WTC11 (cell line): ENCODE measurements at regions not wholly inside any gene's neighbourhood (a gene's known extent, or its start where the extent isn't known, plus 50 kb on each side); places are given as distances from the start of the nearest gene placed in this dataset.
A peak's percentile ranks its signal among the peaks of the same experiment; 100 is the strongest.

Experiments
- ATAC-seq: fragments of 200-7000 bp; cut with Tn5 transposase; 2 replicates; pipeline ENCODE4 v1.10.0; 2021; ENCODE audit warnings: mild to moderate bottlenecking, moderate library complexity
- CTCF ChIA-PET: fragments of 300-600 bp; sonication (Branson Sonifier 250); formaldehyde crosslinking; loops from one replicate; lab custom pipeline; 2021; ENCODE audit warnings: antibody characterized with exemption; lab: Charles Lee
- POLR2A ChIA-PET: fragments of 350-600 bp; sonication (Branson Sonifier 250); formaldehyde crosslinking; loops from one replicate; lab custom pipeline; 2021; ENCODE audit warnings: antibody characterized with exemption; lab: Charles Lee
- DNase-seq: peaks from one replicate; pipeline ENCODE4 v3.0.0; 2021; ENCODE audit warnings: low spot score
- H3K27ac Mint-ChIP-seq: 2 replicates; pipeline ENCODE4 v1.8.0; 2021; ENCODE audit warnings: mixed read lengths
- H3K27me3 Mint-ChIP-seq: 2 replicates; pipeline ENCODE4 v1.8.0; 2021; ENCODE audit warnings: low read depth, mild to moderate bottlenecking, moderate library complexity, mixed read lengths
- H3K36me3 Mint-ChIP-seq: 2 replicates; pipeline ENCODE4 v1.8.0; 2021; ENCODE audit warnings: mixed read lengths
- H3K4me1 Mint-ChIP-seq: 2 replicates; pipeline ENCODE4 v1.8.0; 2022; ENCODE audit warnings: mixed read lengths
- H3K4me3 Mint-ChIP-seq: 2 replicates; pipeline ENCODE4 v1.8.0; 2021; ENCODE audit warnings: mild to moderate bottlenecking, moderate library complexity, mixed read lengths
- H3K9me3 Mint-ChIP-seq: 2 replicates; pipeline ENCODE4 v1.8.0; 2021; ENCODE audit warnings: mixed read lengths
- ATF6 ChIP-seq: sonication (generic); formaldehyde crosslinking; IDR thresholded peaks from 2 replicates; pipeline ENCODE4 v1.8.1; 2023; ENCODE audit warnings: mild to moderate bottlenecking, missing genetic modification reagents
- CREM ChIP-seq: sonication (generic); formaldehyde crosslinking; IDR thresholded peaks from 2 replicates; pipeline ENCODE4 v1.8.1; 2022; ENCODE audit warnings: mild to moderate bottlenecking, missing genetic modification reagents, moderate library complexity
- CTCF ChIP-seq: fragments of 200-600 bp; IDR thresholded peaks from 2 replicates; pipeline ENCODE4 v1.8.0; 2022; ENCODE audit warnings: antibody characterized with exemption
- E2F1 ChIP-seq: sonication (generic); formaldehyde crosslinking; IDR thresholded peaks from 2 replicates; pipeline ENCODE4 v1.8.0; 2022; ENCODE audit warnings: mild to moderate bottlenecking, missing genetic modification reagents
- ERG ChIP-seq: fragments of 250-450 bp; sonication (Bioruptor Pico); IDR thresholded peaks from 2 replicates; pipeline ENCODE4 v1.8.0; 2021; ENCODE audit warnings: mild to moderate bottlenecking
- FOXP4 ChIP-seq: sonication (generic); formaldehyde crosslinking; IDR thresholded peaks from 2 replicates; pipeline ENCODE4 v1.8.0; 2022; ENCODE audit warnings: mild to moderate bottlenecking, missing genetic modification reagents
- KAT7 ChIP-seq: sonication (generic); formaldehyde crosslinking; IDR thresholded peaks from 2 replicates; pipeline ENCODE4 v1.8.1; 2023; ENCODE audit warnings: missing genetic modification reagents, mild to moderate bottlenecking, borderline replicate concordance
- MLX ChIP-seq: sonication (generic); formaldehyde crosslinking; IDR thresholded peaks from 2 replicates; pipeline ENCODE4 v1.8.1; 2023; ENCODE audit warnings: mild to moderate bottlenecking, missing genetic modification reagents, moderate library complexity
- OVOL2 ChIP-seq: fragments of 250-450 bp; sonication (Bioruptor Pico); IDR thresholded peaks from 2 replicates; pipeline ENCODE4 v1.9.0; 2021; ENCODE audit warnings: mild to moderate bottlenecking, borderline replicate concordance
- PRRX2 ChIP-seq: fragments of 250-450 bp; sonication (Bioruptor Pico); IDR thresholded peaks from 2 replicates; pipeline ENCODE4 v1.8.0; 2021; ENCODE audit warnings: mild to moderate bottlenecking
- SMAD4 ChIP-seq: sonication (generic); formaldehyde crosslinking; IDR thresholded peaks from 2 replicates; pipeline ENCODE4 v1.8.0; 2022; ENCODE audit warnings: mild to moderate bottlenecking, missing genetic modification reagents
- TEAD1 ChIP-seq: sonication (generic); formaldehyde crosslinking; IDR thresholded peaks from 2 replicates; pipeline ENCODE4 v1.8.0; 2022; ENCODE audit warnings: mild to moderate bottlenecking, missing genetic modification reagents
- ZBTB21 ChIP-seq: sonication (generic); formaldehyde crosslinking; IDR thresholded peaks from 2 replicates; pipeline ENCODE4 v1.8.1; 2023; ENCODE audit warnings: mild to moderate bottlenecking, missing genetic modification reagents, borderline replicate concordance
- ZNF219 ChIP-seq: sonication (generic); formaldehyde crosslinking; IDR thresholded peaks from 2 replicates; pipeline ENCODE4 v1.8.0; 2023; ENCODE audit warnings: missing genetic modification reagents, mild to moderate bottlenecking, borderline replicate concordance
- ZNF263 ChIP-seq: sonication (generic); formaldehyde crosslinking; IDR thresholded peaks from 2 replicates; pipeline ENCODE4 v1.8.1; 2022; ENCODE audit warnings: low read depth, mild to moderate bottlenecking, moderate library complexity, missing genetic modification reagents
- ZNF416 ChIP-seq: fragments of 250-450 bp; sonication (Bioruptor Pico); IDR thresholded peaks from 2 replicates; pipeline ENCODE4 v1.9.0; 2021; ENCODE audit warnings: mild to moderate bottlenecking, inconsistent platforms
- ZNF512 ChIP-seq: sonication (generic); formaldehyde crosslinking; IDR thresholded peaks from 2 replicates; pipeline ENCODE4 v1.8.1; 2022; ENCODE audit warnings: missing genetic modification reagents, borderline replicate concordance
- ZNF671 ChIP-seq: fragments of 250-450 bp; sonication (Bioruptor Pico); IDR thresholded peaks from 2 replicates; pipeline ENCODE4 v1.8.0; 2021; ENCODE audit warnings: mild to moderate bottlenecking

GRCh38 chr4:181140037-181140603 lies 1103.1 kb upstream of the TENM3 start (continued):
- no peak for TF ChIP-seq ERG
- TF ChIP-seq ZNF219 = no peak
- TF ChIP-seq SMAD4 (CRISPR knock-in tag) = no peak
- TF ChIP-seq E2F1 (CRISPR knock-in tag) = no peak
- no peak for TF ChIP-seq ZNF416 (CRISPR knock-in tag)
- no peak for TF ChIP-seq TEAD1 (CRISPR knock-in tag)
- no peak for TF ChIP-seq ZNF263 (CRISPR knock-in tag)
- no peak for TF ChIP-seq CREM (CRISPR knock-in tag)
- no peak for TF ChIP-seq ZNF671 (CRISPR knock-in tag)

GRCh38 chr4:181143250-181143854 lies 1099.8 kb upstream of the TENM3 start:
- Mint-ChIP-seq H3K4me3 (no peak overlapping the region), H3K27me3 (peaks cover 4% of the 10 kb centered on the region; the same call in 1 of the 2 replicates), H3K36me3 (no peaks in the 10 kb centered on the region), H3K9me3 (peaks cover 5% of the 10 kb centered on the region; the same call in 1 of the 2 replicates), H3K4me1 (0 out of 2 replicates have a peak, but pooled peaks cover 6% of the 10 kb centered on the region), H3K27ac (no peak overlapping the region)
- CTCF ChIA-PET = interaction anchor here (0.6 to 1.3 kb wide), 20 partner anchors 9 to 479 kb away, joined by 3 to 23 read pairs (median 3); no protein-coding TSS in a partner anchor
- TF ChIP-seq KAT7 (CRISPR knock-in tag) = no peak
- peak; percentile 89 for TF ChIP-seq CTCF
- DNase-seq = peak; percentile 80
- peak; percentile 67 for ATAC-seq
- POLR2A ChIA-PET = interaction anchor here (0.5 kb wide), 1 partner anchor 48 kb away, joined by 9 read pairs; no protein-coding TSS in a partner anchor

- ATAC-seq (no peak), DNase-seq (no peak)
- no peak overlapping the region for H3K4me3 Mint-ChIP-seq
- POLR2A ChIA-PET = no interaction called here
- H3K36me3 Mint-ChIP-seq = no peaks in the 10 kb centered on the region
- no peak overlapping the region for H3K27ac Mint-ChIP-seq
- H3K4me1 Mint-ChIP-seq = 0 out of 2 replicates have a peak, but pooled peaks cover 6% of the 10 kb centered on the region
- peaks cover 5% of the 10 kb centered on the region; the same call in 1 of the 2 replicates for H3K9me3 Mint-ChIP-seq
- CTCF ChIA-PET = no interaction called here
- H3K27me3 Mint-ChIP-seq = peaks cover 4% of the 10 kb centered on the region; the same call in 1 of the 2 replicates
- TF ChIP-seq PRRX2 (CRISPR knock-in tag) (no peak), ZBTB21 (no peak), FOXP4 (CRISPR knock-in tag) (no peak), ATF6 (no peak), MLX (CRISPR knock-in tag) (no peak), KAT7 (CRISPR knock-in tag) (no peak), ZNF512 (CRISPR knock-in tag) (no peak), ERG (no peak), OVOL2 (no peak)
Measured at GRCh38 chr4:181146051-181146450, 1097.2 kb upstream of the TENM3 start.
